SK-N-SH (cell line): ENCODE measurements at regions not wholly inside any gene's neighbourhood (a gene's known extent, or its start where the extent isn't known, plus 50 kb on each side); places are given as distances from the start of the nearest gene placed in this dataset.

Source experiments
- ELF1 ChIP-seq: IDR thresholded peaks from 2 replicates; pipeline ENCODE4 v1.4.0; 2012
- EP300 ChIP-seq, 2 experiments: IDR thresholded peaks; 2 replicates each; pipeline versions ENCODE4 v1.4.0 to v1.6.1; 2012; ENCODE audit warnings: borderline replicate concordance in 1 of 2, low read depth in 1 of 2, low read length in 1 of 2
- FOXM1 ChIP-seq: IDR thresholded peaks from 2 replicates; pipeline ENCODE4 v1.4.0; 2012; ENCODE audit warnings: low read depth, mild to moderate bottlenecking
- POLR2AphosphoS5 ChIP-seq: IDR thresholded peaks from 2 replicates; pipeline ENCODE4 v1.6.1; 2012; ENCODE audit warnings: low read depth, low read length
- REST ChIP-seq: IDR thresholded peaks from 2 replicates; pipeline ENCODE4 v1.6.1; 2012; ENCODE audit warnings: mild to moderate bottlenecking, low read depth, low read length, moderate library complexity
- RFX5 ChIP-seq: IDR thresholded peaks from 2 replicates; pipeline ENCODE4 v1.6.1; 2012; ENCODE audit warnings: mild to moderate bottlenecking, improper control_type of control experiment, low read length
- SIN3A ChIP-seq: IDR thresholded peaks from 2 replicates; pipeline ENCODE4 v1.6.1; 2012; ENCODE audit warnings: low read depth, mild to moderate bottlenecking, low read length, moderate library complexity, borderline replicate concordance
- SMC3 ChIP-seq: IDR thresholded peaks from 2 replicates; pipeline ENCODE4 v1.6.1; 2012; ENCODE audit warnings: low read depth, low read length, improper control_type of control experiment
- TAF1 ChIP-seq: IDR thresholded peaks from 2 replicates; pipeline ENCODE4 v1.6.1; 2012; ENCODE audit warnings: low read depth, mild to moderate bottlenecking, low read length, moderate library complexity, borderline replicate concordance
- TCF12 ChIP-seq: IDR thresholded peaks from 2 replicates; pipeline ENCODE4 v1.4.0; 2012
- TF ChIP-seq, protein P1 (sequence below): fragments of 200-600 bp; sonication (generic); IDR thresholded peaks from 2 replicates; pipeline ENCODE4 v1.6.1; 2017; ENCODE audit warnings: antibody characterized with exemption, mild to moderate bottlenecking, moderate library complexity
- TF ChIP-seq, protein P2 (sequence below): IDR thresholded peaks from 2 replicates; pipeline ENCODE4 v1.4.0; 2012; ENCODE audit warnings: low read depth
- TF ChIP-seq, protein P3 (sequence below): IDR thresholded peaks from 2 replicates; pipeline ENCODE4 v1.4.0; 2012; ENCODE audit warnings: low read depth, borderline replicate concordance

DNA sequence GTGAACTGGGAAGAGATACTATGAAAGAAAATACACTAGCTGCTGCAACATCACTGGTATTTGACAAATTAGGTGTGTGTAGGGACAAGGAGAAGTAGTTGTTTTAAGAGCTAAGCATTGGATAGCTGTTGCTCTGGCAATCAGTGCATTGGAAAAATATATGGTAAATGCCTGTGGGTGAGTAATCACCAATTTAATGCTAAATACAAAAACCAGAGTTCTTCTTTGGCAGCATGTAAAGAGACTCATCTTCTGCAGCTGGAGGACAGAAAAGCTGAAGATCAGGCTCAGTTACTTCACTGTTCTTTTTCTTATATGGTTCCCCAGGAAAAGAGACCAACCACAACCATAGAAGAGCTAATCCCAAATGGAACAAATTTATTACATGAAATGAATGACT, 201.8 kb upstream of the MPDZ start:
- TF ChIP-seq, protein P1, sequence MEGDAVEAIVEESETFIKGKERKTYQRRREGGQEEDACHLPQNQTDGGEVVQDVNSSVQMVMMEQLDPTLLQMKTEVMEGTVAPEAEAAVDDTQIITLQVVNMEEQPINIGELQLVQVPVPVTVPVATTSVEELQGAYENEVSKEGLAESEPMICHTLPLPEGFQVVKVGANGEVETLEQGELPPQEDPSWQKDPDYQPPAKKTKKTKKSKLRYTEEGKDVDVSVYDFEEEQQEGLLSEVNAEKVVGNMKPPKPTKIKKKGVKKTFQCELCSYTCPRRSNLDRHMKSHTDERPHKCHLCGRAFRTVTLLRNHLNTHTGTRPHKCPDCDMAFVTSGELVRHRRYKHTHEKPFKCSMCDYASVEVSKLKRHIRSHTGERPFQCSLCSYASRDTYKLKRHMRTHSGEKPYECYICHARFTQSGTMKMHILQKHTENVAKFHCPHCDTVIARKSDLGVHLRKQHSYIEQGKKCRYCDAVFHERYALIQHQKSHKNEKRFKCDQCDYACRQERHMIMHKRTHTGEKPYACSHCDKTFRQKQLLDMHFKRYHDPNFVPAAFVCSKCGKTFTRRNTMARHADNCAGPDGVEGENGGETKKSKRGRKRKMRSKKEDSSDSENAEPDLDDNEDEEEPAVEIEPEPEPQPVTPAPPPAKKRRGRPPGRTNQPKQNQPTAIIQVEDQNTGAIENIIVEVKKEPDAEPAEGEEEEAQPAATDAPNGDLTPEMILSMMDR, result no peak
- TF ChIP-seq FOXM1 (no peak), REST (no peak), TCF12 (no peak), EP300 (IDR thresholded peaks at IDR 0.05; ENCODE audit: borderline replicate concordance in 1 of 2, low read depth in 1 of 2, low read length in 1 of 2) (no peak), SMC3 (no peak), SIN3A (no peak), POLR2AphosphoS5 (no peak), RFX5 (no peak), ELF1 (no peak), TAF1 (no peak)
- TF ChIP-seq, protein P2, sequence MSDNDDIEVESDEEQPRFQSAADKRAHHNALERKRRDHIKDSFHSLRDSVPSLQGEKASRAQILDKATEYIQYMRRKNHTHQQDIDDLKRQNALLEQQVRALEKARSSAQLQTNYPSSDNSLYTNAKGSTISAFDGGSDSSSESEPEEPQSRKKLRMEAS, result no peak
- TF ChIP-seq, protein P3, sequence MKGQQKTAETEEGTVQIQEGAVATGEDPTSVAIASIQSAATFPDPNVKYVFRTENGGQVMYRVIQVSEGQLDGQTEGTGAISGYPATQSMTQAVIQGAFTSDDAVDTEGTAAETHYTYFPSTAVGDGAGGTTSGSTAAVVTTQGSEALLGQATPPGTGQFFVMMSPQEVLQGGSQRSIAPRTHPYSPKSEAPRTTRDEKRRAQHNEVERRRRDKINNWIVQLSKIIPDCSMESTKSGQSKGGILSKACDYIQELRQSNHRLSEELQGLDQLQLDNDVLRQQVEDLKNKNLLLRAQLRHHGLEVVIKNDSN, result no peak
